DND-41 (cell line): ENCODE measurements at regions not wholly inside any gene's neighbourhood (a gene's known extent, or its start where the extent isn't known, plus 50 kb on each side); places are given as distances from the start of the nearest gene placed in this dataset.

ENCODE experiments used
- ATAC-seq: fragments of 200-7000 bp; cut with Tn5 transposase; 3 replicates; pipeline ENCODE4 v1.9.1; 2021; ENCODE audit warnings: low read depth; ENCODE audit not compliant: insufficient read depth
- DNase-seq: peaks from one replicate; pipeline ENCODE4 v3.0.0-alpha.2; 2020
- H2AFZ ChIP-seq: 2 replicates; pipeline ENCODE4 v1.6.0; 2012; ENCODE audit warnings: low read depth, low read length
- H3K27ac ChIP-seq: 2 replicates; pipeline ENCODE4 v1.5.1; 2012; ENCODE audit warnings: low read length, inconsistent platforms
- H3K27me3 ChIP-seq: fragments of 200-600 bp; sonication (generic); 2 replicates; pipeline ENCODE4 v1.6.0; 2012; ENCODE audit warnings: low read length, mild to moderate bottlenecking, inconsistent platforms; ENCODE audit not compliant: insufficient read depth, poor library complexity
- H3K36me3 ChIP-seq: 2 replicates; pipeline ENCODE4 v1.5.1; 2012; ENCODE audit warnings: low read length, inconsistent platforms; ENCODE audit not compliant: insufficient read depth
- H3K4me1 ChIP-seq: 2 replicates; pipeline ENCODE4 v1.5.1; 2012; ENCODE audit warnings: mild to moderate bottlenecking, low read length; ENCODE audit not compliant: insufficient read depth
- H3K4me2 ChIP-seq: 2 replicates; pipeline ENCODE4 v1.6.0; 2012; ENCODE audit warnings: mild to moderate bottlenecking, moderate library complexity, low read length, inconsistent platforms; ENCODE audit not compliant: insufficient read depth
- H3K4me3 ChIP-seq, 2 experiments: fragments of 200-600 bp in 1 of 2; shearing (Covaris generic) in 1 of 2; 2 replicates each; pipeline ENCODE4 v1.5.1; 2012 to 2016; ENCODE audit warnings: inconsistent platforms in 2 of 2, low read length in 2 of 2, mild to moderate bottlenecking in 2 of 2, low read depth in 1 of 2, moderate library complexity in 1 of 2
- H3K79me2 ChIP-seq: 2 replicates; pipeline ENCODE4 v1.6.0; 2012; ENCODE audit warnings: low read length, inconsistent platforms; ENCODE audit not compliant: insufficient read depth
- H3K9ac ChIP-seq: 2 replicates; pipeline ENCODE4 v1.6.0; 2012; ENCODE audit warnings: low read depth, mild to moderate bottlenecking, inconsistent platforms, low read length, moderate library complexity
- H3K9me3 ChIP-seq: 2 replicates; pipeline ENCODE4 v1.5.1; 2012; ENCODE audit warnings: low read length, moderate library complexity, mild to moderate bottlenecking, inconsistent platforms; ENCODE audit not compliant: insufficient read depth, severe bottlenecking
- H4K20me1 ChIP-seq: 2 replicates; pipeline ENCODE4 v1.6.0; 2012; ENCODE audit warnings: low read length; ENCODE audit not compliant: insufficient read depth
- CTCF ChIP-seq: IDR thresholded peaks from 2 replicates; pipeline ENCODE4 v1.5.1; 2012; ENCODE audit warnings: borderline replicate concordance, low read length, moderate library complexity, mild to moderate bottlenecking; ENCODE audit not compliant: poor library complexity, severe bottlenecking; ENCODE audit errors: extremely low read depth
- EZH2 ChIP-seq: IDR thresholded peaks from 3 replicates; pipeline ENCODE4 v1.6.1; 2012; ENCODE audit warnings: borderline replicate concordance, low read depth, mild to moderate bottlenecking, moderate library complexity, low read length, inconsistent platforms; ENCODE audit not compliant: severe bottlenecking

- Histone ChIP-seq H3K9me3 (no peaks in the 10 kb centered on the region), H2AFZ (no peak overlapping the region), H4K20me1 (no peaks in the 10 kb centered on the region), H3K27me3 (peaks cover 4% of the 10 kb centered on the region), H3K4me2 (no peak overlapping the region), H3K4me1 (peaks cover 9% of the 10 kb centered on the region), H3K36me3 (no peaks in the 10 kb centered on the region), H3K79me2 (no peaks in the 10 kb centered on the region), H3K27ac (no peak overlapping the region), H3K4me3 (no peak overlapping the region), H3K9ac (no peak overlapping the region)
- TF ChIP-seq EZH2, result no peak
- TF ChIP-seq CTCF, result no peak
- DNase-seq (no peak), ATAC-seq (no peak)
Measured at GRCh38 chr20:22688485-22688884, 104.1 kb upstream of the FOXA2 start.

DNA sequence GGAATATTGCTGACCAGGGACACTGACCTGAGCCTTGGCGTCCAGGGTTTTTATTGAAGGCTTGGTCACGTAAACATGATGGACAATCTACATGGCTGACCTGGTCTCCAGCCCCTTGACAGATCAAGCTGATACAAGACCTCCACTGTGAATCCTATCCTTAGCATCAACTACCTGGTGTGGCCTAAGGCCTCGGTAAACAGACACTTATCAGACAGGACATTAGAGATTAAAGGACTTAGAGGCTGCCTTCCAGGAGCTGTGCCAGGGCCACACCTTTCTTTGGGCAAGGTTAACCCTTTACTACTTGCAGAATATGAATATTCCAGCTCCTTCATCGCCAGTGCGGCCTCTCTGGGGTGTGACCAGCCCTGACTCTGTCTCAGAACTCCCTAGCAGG, 104.9 kb upstream of the FOXA2 start:
- Histone ChIP-seq H4K20me1 (no peaks in the 10 kb centered on the region), H3K9me3 (no peaks in the 10 kb centered on the region), H3K4me1 (peaks cover 9% of the 10 kb centered on the region), H3K27me3 (no peaks in the 10 kb centered on the region), H3K36me3 (no peaks in the 10 kb centered on the region), H3K79me2 (no peaks in the 10 kb centered on the region), H3K27ac (no peak overlapping the region), H3K9ac (no peak overlapping the region), H3K4me2 (no peak overlapping the region), H2AFZ (no peak overlapping the region), H3K4me3 (no peak overlapping the region)
- ATAC-seq (no peak), DNase-seq (no peak)
- TF ChIP-seq CTCF, result no peak
- TF ChIP-seq EZH2, result no peak

- Histone ChIP-seq H3K4me1 (peaks cover 9% of the 10 kb centered on the region), H3K9ac (no peak overlapping the region), H3K27ac (no peak overlapping the region), H2AFZ (no peak overlapping the region), H3K36me3 (no peaks in the 10 kb centered on the region), H3K79me2 (no peaks in the 10 kb centered on the region), H4K20me1 (no peaks in the 10 kb centered on the region), H3K9me3 (no peaks in the 10 kb centered on the region), H3K4me3 (no peak overlapping the region), H3K27me3 (no peaks in the 10 kb centered on the region), H3K4me2 (no peak overlapping the region)
- DNase-seq (no peak), ATAC-seq (no peak)
- no peak for TF ChIP-seq EZH2
- TF ChIP-seq CTCF, result no peak
Measured at GRCh38 chr20:22690000-22690399, 105.6 kb upstream of the FOXA2 start.

- TF ChIP-seq CTCF (no peak), EZH2 (no peak)
- DNase-seq (no peak), ATAC-seq (no peak)
- H3K4me2 ChIP-seq, result no peak overlapping the region
- no peaks in the 10 kb centered on the region for H3K9me3 ChIP-seq
- no peaks in the 10 kb centered on the region for H3K36me3 ChIP-seq
- H3K4me1 ChIP-seq, result peaks cover 9% of the 10 kb centered on the region
- H2AFZ ChIP-seq, result no peak overlapping the region
- no peak overlapping the region for H3K4me3 ChIP-seq
- H3K27ac ChIP-seq, result no peak overlapping the region
- no peaks in the 10 kb centered on the region for H3K27me3 ChIP-seq
- H4K20me1 ChIP-seq, result no peaks in the 10 kb centered on the region
- no peak overlapping the region for H3K9ac ChIP-seq
- H3K79me2 ChIP-seq, result no peaks in the 10 kb centered on the region
Measured at GRCh38 chr20:22690616-22691179, 106.3 kb upstream of the FOXA2 start.
